Sigmoid colon (tissue), 6 donors: ENCODE measurements at regions not wholly inside any gene's neighbourhood (a gene's known extent, or its start where the extent isn't known, plus 50 kb on each side); places are given as distances from the start of the nearest gene placed in this dataset.

Experiments used
- DNase-seq: peaks from one replicate; pipeline ENCODE4 v3.0.0-alpha.2; 2019
- H3K27ac ChIP-seq, 4 donors: fragments of 200-600 bp; sonication (generic); one replicate each; pipeline ENCODE4 v1.5.1; 2016 to 2019; ENCODE audit warnings: mild to moderate bottlenecking in 1 of 4
- H3K27me3 ChIP-seq, 3 donors: fragments of 200-600 bp; sonication (generic); one replicate each; pipeline ENCODE4 v1.5.1; 2019; ENCODE audit warnings: mild to moderate bottlenecking in 1 of 3
- H3K36me3 ChIP-seq, 4 donors: fragments of 200-600 bp; sonication (generic); one replicate each; pipeline ENCODE4 v1.5.1; 2016 to 2019
- H3K4me1 ChIP-seq, 4 donors: fragments of 200-600 bp; sonication (generic); one replicate each; pipeline ENCODE4 v1.5.1; 2017 to 2019
- H3K4me3 ChIP-seq, 4 donors: fragments of 200-600 bp; sonication (generic); one replicate each; pipeline ENCODE4 v1.5.1; 2017 to 2019; ENCODE audit warnings: mild to moderate bottlenecking in 2 of 4, moderate library complexity in 1 of 4
- H3K9me3 ChIP-seq, 4 donors: fragments of 200-600 bp in 3 of 4; sonication (generic) in 3 of 4; one replicate each; pipeline versions ENCODE4 v1.5.1 to v1.6.1; 2013 to 2019
- CTCF ChIP-seq, 4 experiments: fragments of 450-650 bp in 3 of 4; fragments of 200-600 bp in 1 of 4; IDR thresholded peaks; one replicate each; pipeline ENCODE4 v1.5.1; 2016 to 2019; ENCODE audit warnings: antibody characterized with exemption in 4 of 4, mild to moderate bottlenecking in 3 of 4, moderate library complexity in 2 of 4
- EP300 ChIP-seq, 4 donors: sonication (generic); formaldehyde crosslinking; IDR thresholded peaks; one replicate each; pipeline ENCODE4 v1.6.1; 2017; ENCODE audit warnings: antibody characterized with exemption in 4 of 4
- POLR2A ChIP-seq, 2 donors: fragments of 450-650 bp; IDR thresholded peaks; one replicate each; pipeline ENCODE4 v1.6.1; 2016; ENCODE audit warnings: antibody characterized with exemption in 2 of 2, mild to moderate bottlenecking in 2 of 2, moderate library complexity in 2 of 2
- POLR2AphosphoS5 ChIP-seq, 4 donors: sonication (generic); formaldehyde crosslinking; IDR thresholded peaks; one replicate each; pipeline ENCODE4 v1.6.1; 2017; ENCODE audit warnings: antibody characterized with exemption in 4 of 4
- WGBS, 2 donors: extraction: QIAGEN DNeasy Blood & Tissue Kit; methylation state at CpG; one replicate each; pipeline ENCODE4 v1.1.7; 2013; 5-methylcytosine and 5-hydroxymethylcytosine counted together
- intact Hi-C: fragments of 100-400 bp; cut with DNase I; formaldehyde crosslinking; loops from one replicate; pipeline ENCODE4 v1.15.1; 2023
- donor health status: healthy with polysubstance abuse.
- donor health status: healthy.

GRCh38 chr3:189071446-189071845 is 100.3 kb upstream of the TPRG1 start:
- no peak overlapping the region for H3K4me3 ChIP-seq
- no peak for DNase-seq
- intact Hi-C loops: no loop called here
- H3K36me3 ChIP-seq: no peaks in the 10 kb centered on the region
- H3K27ac ChIP-seq: no peak overlapping the region
- H3K4me1 ChIP-seq: no peaks in the 10 kb centered on the region
- no peak for TF ChIP-seq POLR2A (IDR thresholded peaks at IDR 0.05)
- no peak for TF ChIP-seq EP300 (IDR thresholded peaks at IDR 0.05)
- TF ChIP-seq POLR2AphosphoS5 (IDR thresholded peaks at IDR 0.05): no peak
- no peak for TF ChIP-seq CTCF (IDR thresholded peaks at IDR 0.05)
- WGBS, 2 donors: 71 to 80% methylated on average over 2 of the region's 2 CpGs
- no peaks in the 10 kb centered on the region for H3K9me3 ChIP-seq
- no peaks in the 10 kb centered on the region for H3K27me3 ChIP-seq

GRCh38 chr3:189076449-189076848 is 95.3 kb upstream of the TPRG1 start:
- no peak overlapping the region for H3K4me3 ChIP-seq
- 77 to 97% methylated on average over 1 of the region's 1 CpG for WGBS, 2 donors
- no peaks in the 10 kb centered on the region for H3K27me3 ChIP-seq
- H3K9me3 ChIP-seq: no peaks in the 10 kb centered on the region
- TF ChIP-seq POLR2A (IDR thresholded peaks at IDR 0.05) (no peak), POLR2AphosphoS5 (IDR thresholded peaks at IDR 0.05) (no peak), EP300 (IDR thresholded peaks at IDR 0.05) (no peak), CTCF (IDR thresholded peaks at IDR 0.05) (no peak)
- intact Hi-C loops: no loop called here
- H3K4me1 ChIP-seq: no peaks in the 10 kb centered on the region
- no peaks in the 10 kb centered on the region for H3K36me3 ChIP-seq
- DNase-seq: no peak
- no peak overlapping the region for H3K27ac ChIP-seq

- 54 to 70% methylated on average over 2 of the region's 2 CpGs for WGBS, 2 donors
- no peaks in the 10 kb centered on the region for H3K9me3 ChIP-seq
- H3K27me3 ChIP-seq: no peaks in the 10 kb centered on the region
- TF ChIP-seq POLR2AphosphoS5 (IDR thresholded peaks at IDR 0.05): no peak
- no peak for TF ChIP-seq CTCF (IDR thresholded peaks at IDR 0.05)
- no peak for TF ChIP-seq POLR2A (IDR thresholded peaks at IDR 0.05)
- no peak for TF ChIP-seq EP300 (IDR thresholded peaks at IDR 0.05)
- no peak overlapping the region for H3K27ac ChIP-seq
- no peak for DNase-seq
- intact Hi-C loops: no loop called here
- H3K36me3 ChIP-seq: no peaks in the 10 kb centered on the region
- no peak overlapping the region for H3K4me3 ChIP-seq
- no peaks in the 10 kb centered on the region for H3K4me1 ChIP-seq
Measured at GRCh38 chr3:189080745-189081144, 91.0 kb upstream of the TPRG1 start.

DNA sequence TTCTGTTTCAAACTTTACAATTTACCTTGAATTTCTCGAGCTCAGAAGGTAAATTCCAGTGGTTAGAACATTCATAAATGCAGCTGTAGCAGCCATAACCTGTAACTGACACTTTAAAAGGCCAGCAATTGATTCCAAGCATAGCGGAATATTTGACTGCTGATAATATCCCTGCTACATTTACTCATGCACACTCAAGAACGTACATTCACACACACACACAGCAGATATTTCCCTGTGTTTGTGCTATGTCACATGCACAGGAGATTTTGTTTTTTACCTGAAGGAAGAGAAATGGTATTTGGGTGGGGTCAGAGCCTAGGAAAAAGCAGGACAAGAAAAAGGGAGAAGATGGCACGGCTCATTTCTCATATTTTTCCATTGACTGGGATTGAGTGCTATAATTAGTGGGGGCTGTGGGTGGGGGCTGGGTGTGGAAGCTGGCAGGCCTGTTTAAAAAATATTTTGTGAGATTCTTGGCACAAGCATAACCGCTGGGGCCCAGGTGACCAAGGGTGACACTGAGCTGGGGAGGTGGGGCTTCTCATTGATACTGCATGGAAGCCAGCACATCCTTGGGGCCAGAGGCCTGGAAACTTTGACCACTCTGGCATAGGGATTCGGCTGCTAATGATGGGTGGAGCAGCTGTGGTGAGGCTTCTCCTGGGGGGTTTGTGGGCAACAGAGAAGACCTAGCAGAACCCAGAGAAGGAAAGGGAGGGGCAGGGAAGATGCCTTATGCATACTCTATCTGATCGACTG is 88.9 kb upstream of the TPRG1 start:
- Histone ChIP-seq H3K4me3 (no peak overlapping the region), H3K4me1 (no peaks in the 10 kb centered on the region), H3K36me3 (no peaks in the 10 kb centered on the region), H3K27me3 (no peaks in the 10 kb centered on the region), H3K9me3 (no peaks in the 10 kb centered on the region), H3K27ac (no peak overlapping the region)
- WGBS, 2 donors: 69 to 82% methylated on average over 7 of the region's 7 CpGs
- TF ChIP-seq CTCF (IDR thresholded peaks at IDR 0.05): no peak
- no peak for TF ChIP-seq EP300 (IDR thresholded peaks at IDR 0.05)
- TF ChIP-seq POLR2AphosphoS5 (IDR thresholded peaks at IDR 0.05): no peak
- no peak for TF ChIP-seq POLR2A (IDR thresholded peaks at IDR 0.05)
- no peak for DNase-seq
- intact Hi-C loops: no loop called here

DNA sequence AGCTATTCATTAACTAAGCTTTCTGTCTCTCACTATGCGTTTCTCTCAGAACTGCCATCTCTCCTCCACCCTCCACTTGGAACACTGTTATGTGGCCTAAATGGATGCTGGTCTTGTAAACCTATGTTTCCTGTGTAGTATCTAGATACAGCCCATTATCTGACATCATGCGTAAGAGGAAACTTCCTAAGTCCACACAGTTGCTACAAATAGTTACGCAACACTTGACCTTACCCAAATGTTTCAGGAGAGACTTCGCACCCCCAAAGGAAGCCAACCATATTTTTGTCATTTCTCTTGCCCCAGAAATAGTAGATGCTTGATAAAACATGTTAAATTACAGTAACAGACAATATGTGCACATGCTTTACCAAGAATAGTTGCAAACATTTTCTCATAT is 87.2 kb upstream of the TPRG1 start:
- H3K9me3 ChIP-seq: no peaks in the 10 kb centered on the region
- TF ChIP-seq POLR2A (IDR thresholded peaks at IDR 0.05) (no peak), CTCF (IDR thresholded peaks at IDR 0.05) (no peak), POLR2AphosphoS5 (IDR thresholded peaks at IDR 0.05) (no peak), EP300 (IDR thresholded peaks at IDR 0.05) (no peak)
- no peaks in the 10 kb centered on the region for H3K27me3 ChIP-seq
- H3K27ac ChIP-seq: no peak overlapping the region
- DNase-seq: no peak
- no peaks in the 10 kb centered on the region for H3K4me1 ChIP-seq
- no peaks in the 10 kb centered on the region for H3K36me3 ChIP-seq
- no peak overlapping the region for H3K4me3 ChIP-seq
- intact Hi-C loops: no loop called here
- WGBS, 2 donors: 79 to 82% methylated on average over 4 of the region's 4 CpGs
